HG03103 (cell line): ENCODE measurements at regions not wholly inside any gene's neighbourhood (a gene's known extent, or its start where the extent isn't known, plus 50 kb on each side); places are given as distances from the start of the nearest gene placed in this dataset.

Experiments
- ATAC-seq: cut with Tn5 transposase; IDR thresholded peaks from one replicate; pipeline ENCODE4 v1.9.1; 2021; ENCODE audit warnings: low read depth; ENCODE audit not compliant: unreplicated experiment

GRCh38 chr9:107112707-107113243 is 170.3 kb upstream of the RAD23B start:
- peak; percentile 88 for ATAC-seq

GRCh38 chr9:107118863-107119624 is 164.0 kb upstream of the RAD23B start:
- no peak for ATAC-seq

- ATAC-seq = no peak
Observed at GRCh38 chr9:107119735-107120134, 163.3 kb upstream of the RAD23B start.

- no peak for ATAC-seq
Observed at GRCh38 chr9:107123389-107123788, 159.7 kb upstream of the RAD23B start.

- ATAC-seq = no peak
Observed at GRCh38 chr9:107127608-107128007, 155.5 kb upstream of the RAD23B start.

GRCh38 chr9:107131108-107131799 is 151.8 kb upstream of the RAD23B start:
- no peak for ATAC-seq

- ATAC-seq = no peak
Observed at GRCh38 chr9:107136296-107136695, 146.8 kb upstream of the RAD23B start.

- no peak for ATAC-seq
Observed at GRCh38 chr9:107137495-107138202, 145.4 kb upstream of the RAD23B start.

- ATAC-seq = no peak
Observed at GRCh38 chr9:107138261-107138992, 144.7 kb upstream of the RAD23B start.

- no peak for ATAC-seq
Observed at GRCh38 chr9:107141967-107142366, 141.1 kb upstream of the RAD23B start.

- no peak for ATAC-seq
Observed at GRCh38 chr9:107142430-107142829, 140.6 kb upstream of the RAD23B start.

- ATAC-seq = no peak
Observed at GRCh38 chr9:107142896-107143603, 140.0 kb upstream of the RAD23B start.

- ATAC-seq = no peak
Observed at GRCh38 chr9:107144475-107144874, 138.6 kb upstream of the RAD23B start.

GRCh38 chr9:107147134-107147533 is 135.9 kb upstream of the RAD23B start:
- no peak for ATAC-seq

GRCh38 chr9:107148216-107148615 is 134.9 kb upstream of the RAD23B start:
- no peak for ATAC-seq

- no peak for ATAC-seq
Observed at GRCh38 chr9:107149756-107150155, 133.3 kb upstream of the RAD23B start.

GRCh38 chr9:107153336-107153735 is 129.7 kb upstream of the RAD23B start:
- no peak for ATAC-seq

- ATAC-seq = no peak
Observed at GRCh38 chr9:107154291-107154690, 128.8 kb upstream of the RAD23B start.

GRCh38 chr9:107154766-107155165 is 128.3 kb upstream of the RAD23B start:
- no peak for ATAC-seq

- ATAC-seq = no peak
Observed at GRCh38 chr9:107155244-107155817, 127.7 kb upstream of the RAD23B start.
